ENCODE measurements at regions not wholly inside any gene's neighbourhood (a gene's known extent, or its start where the extent isn't known, plus 50 kb on each side); places are given as distances from the start of the nearest gene placed in this dataset.

DNA sequence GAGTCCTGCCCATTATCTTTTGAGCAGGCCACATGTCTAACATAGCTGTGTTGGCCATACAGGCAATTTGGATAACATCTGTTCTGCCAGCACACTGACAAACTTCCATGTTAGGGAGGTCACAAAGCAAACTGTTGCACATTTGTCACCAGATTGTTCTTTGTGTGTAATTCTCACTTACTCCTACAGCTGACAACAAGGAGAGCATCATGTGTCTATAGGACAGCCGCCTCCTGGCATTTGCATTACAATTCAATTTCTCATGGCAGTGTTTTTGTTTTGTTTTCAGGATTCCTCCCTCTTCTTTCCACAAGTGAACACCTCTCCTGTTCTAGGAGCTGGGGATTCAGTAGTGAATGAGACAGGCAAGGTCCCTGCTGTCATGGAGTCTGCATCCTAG, 94.3 kb upstream of the LEF1 start:
- 89 to 100% (median 93%) methylated on average over 1 of the region's 1 CpG for WGBS, 5 donors
- no peaks in the 10 kb centered on the region for H3K27me3 ChIP-seq (replicated peaks in 1 of 7)
- H3K27ac ChIP-seq: no peak overlapping the region
- H3K4me1 ChIP-seq: no peaks in the 10 kb centered on the region
- TF ChIP-seq POLR2A (IDR thresholded peaks at IDR 0.05) (no peak), POLR2AphosphoS5 (IDR thresholded peaks at IDR 0.05) (no peak)
- TF ChIP-seq, protein P1, sequence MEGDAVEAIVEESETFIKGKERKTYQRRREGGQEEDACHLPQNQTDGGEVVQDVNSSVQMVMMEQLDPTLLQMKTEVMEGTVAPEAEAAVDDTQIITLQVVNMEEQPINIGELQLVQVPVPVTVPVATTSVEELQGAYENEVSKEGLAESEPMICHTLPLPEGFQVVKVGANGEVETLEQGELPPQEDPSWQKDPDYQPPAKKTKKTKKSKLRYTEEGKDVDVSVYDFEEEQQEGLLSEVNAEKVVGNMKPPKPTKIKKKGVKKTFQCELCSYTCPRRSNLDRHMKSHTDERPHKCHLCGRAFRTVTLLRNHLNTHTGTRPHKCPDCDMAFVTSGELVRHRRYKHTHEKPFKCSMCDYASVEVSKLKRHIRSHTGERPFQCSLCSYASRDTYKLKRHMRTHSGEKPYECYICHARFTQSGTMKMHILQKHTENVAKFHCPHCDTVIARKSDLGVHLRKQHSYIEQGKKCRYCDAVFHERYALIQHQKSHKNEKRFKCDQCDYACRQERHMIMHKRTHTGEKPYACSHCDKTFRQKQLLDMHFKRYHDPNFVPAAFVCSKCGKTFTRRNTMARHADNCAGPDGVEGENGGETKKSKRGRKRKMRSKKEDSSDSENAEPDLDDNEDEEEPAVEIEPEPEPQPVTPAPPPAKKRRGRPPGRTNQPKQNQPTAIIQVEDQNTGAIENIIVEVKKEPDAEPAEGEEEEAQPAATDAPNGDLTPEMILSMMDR (IDR thresholded peaks at IDR 0.05 in 8 of 11, conservative IDR thresholded peaks at IDR 0.05 in 3 of 11): no peak
- no peak for DNase-seq
- H3K4me3 ChIP-seq: no peak overlapping the region
- H3K36me3 ChIP-seq: no peaks in the 10 kb centered on the region
- no peaks in the 10 kb centered on the region for H3K9me3 ChIP-seq
- intact Hi-C loops (cut with DNase I; ENCODE audit: low total_unique reads): no loop called here

DNA sequence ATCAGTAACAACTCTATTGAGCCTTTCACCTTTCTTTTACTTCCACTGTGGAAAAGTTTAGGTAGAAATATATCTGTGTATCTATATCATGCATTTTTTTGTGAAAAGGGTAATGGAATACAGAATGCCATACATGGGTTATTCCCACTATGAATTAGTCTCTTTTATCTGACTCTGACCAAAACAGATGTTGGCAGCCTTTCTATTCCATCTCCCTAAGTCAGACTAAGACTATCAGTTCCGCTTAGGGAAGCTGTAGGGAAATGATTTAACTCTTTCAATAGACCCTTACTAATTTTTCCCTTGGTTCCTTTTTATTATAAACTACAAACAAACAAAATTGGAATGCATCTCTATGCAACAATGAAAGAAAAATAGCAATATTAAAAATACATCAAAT, 92.3 kb upstream of the LEF1 start:
- H3K27ac ChIP-seq: no peak overlapping the region
- no peaks in the 10 kb centered on the region for H3K9me3 ChIP-seq
- H3K4me1 ChIP-seq: no peaks in the 10 kb centered on the region
- no peak overlapping the region for H3K4me3 ChIP-seq
- intact Hi-C loops (cut with DNase I; ENCODE audit: low total_unique reads): no loop called here
- 37 to 76% (median 63%) methylated on average over 1 of the region's 1 CpG for WGBS, 5 donors
- TF ChIP-seq POLR2A (IDR thresholded peaks at IDR 0.05): no peak
- TF ChIP-seq POLR2AphosphoS5 (IDR thresholded peaks at IDR 0.05): no peak
- TF ChIP-seq, protein P1 (IDR thresholded peaks at IDR 0.05 in 8 of 11, conservative IDR thresholded peaks at IDR 0.05 in 3 of 11): no peak
- H3K27me3 ChIP-seq (replicated peaks in 1 of 7): no peaks in the 10 kb centered on the region
- no peaks in the 10 kb centered on the region for H3K36me3 ChIP-seq
- DNase-seq: no peak

DNA sequence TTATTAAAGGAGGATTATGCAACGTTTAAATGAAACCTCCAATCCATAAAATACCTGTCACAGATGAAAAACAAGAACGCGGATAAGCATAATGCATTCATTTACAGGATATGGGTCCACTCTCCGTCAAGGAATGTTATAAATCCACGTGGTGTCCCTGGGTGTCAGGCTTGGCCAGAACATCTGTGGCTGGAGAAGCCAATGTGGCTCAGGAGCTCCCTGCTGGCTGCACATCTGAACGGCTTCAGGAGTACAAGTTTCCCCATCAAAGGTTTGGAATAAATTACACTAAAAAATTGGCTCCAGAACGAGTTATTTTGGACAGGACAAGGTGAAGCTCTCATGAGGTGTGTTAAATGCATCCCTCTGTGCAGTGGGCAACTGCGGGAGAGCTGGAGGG, 87.8 kb upstream of the LEF1 start:
- Histone ChIP-seq H3K36me3 (no peaks in the 10 kb centered on the region), H3K9me3 (no peaks in the 10 kb centered on the region), H3K27me3 (replicated peaks in 1 of 7) (no peaks in the 10 kb centered on the region), H3K4me3 (no peak overlapping the region), H3K4me1 (no peaks in the 10 kb centered on the region), H3K27ac (no peak overlapping the region)
- TF ChIP-seq, protein P1 (IDR thresholded peaks at IDR 0.05 in 8 of 11, conservative IDR thresholded peaks at IDR 0.05 in 3 of 11): no peak
- no peak for TF ChIP-seq POLR2AphosphoS5 (IDR thresholded peaks at IDR 0.05)
- TF ChIP-seq POLR2A (IDR thresholded peaks at IDR 0.05): no peak
- no peak for DNase-seq
- WGBS, 5 donors: 78 to 87% (median 84%) methylated on average over 8 of the region's 8 CpGs
- intact Hi-C loops (cut with DNase I; ENCODE audit: low total_unique reads): no loop called here

DNA sequence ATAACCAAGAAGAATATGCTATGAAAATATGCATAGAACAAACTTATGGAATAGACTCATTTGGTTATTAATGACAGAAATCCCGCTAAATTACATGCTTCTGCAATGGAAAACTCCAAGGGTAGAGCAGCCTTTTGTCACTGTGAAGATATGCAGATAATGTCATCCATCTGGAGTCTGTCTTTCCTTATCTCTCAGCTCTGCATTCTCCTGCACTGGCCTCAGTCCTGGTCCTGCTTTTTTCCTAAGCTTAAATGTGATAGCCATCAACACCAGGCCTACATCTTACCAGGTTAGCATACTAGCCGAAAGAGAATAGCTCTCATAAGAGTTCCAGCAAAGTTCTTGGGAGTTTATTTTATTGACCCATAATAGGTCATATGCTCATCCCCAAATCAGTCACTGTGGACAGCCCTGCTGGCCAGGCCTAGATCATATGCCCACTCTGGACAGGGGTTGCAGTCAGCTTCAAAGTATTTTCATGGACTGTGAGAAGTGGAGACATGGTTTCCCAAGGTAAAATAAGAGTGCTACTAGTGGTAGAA, 86.5 kb upstream of the LEF1 start:
- intact Hi-C loops (cut with DNase I; ENCODE audit: low total_unique reads): no loop called here
- DNase-seq: no peak
- Histone ChIP-seq H3K27me3 (replicated peaks in 1 of 7) (no peaks in the 10 kb centered on the region), H3K4me3 (no peak overlapping the region), H3K27ac (no peak overlapping the region), H3K9me3 (peaks cover 0 to 2% (median 0%) of the 10 kb centered on the region in 8 donors), H3K4me1 (no peaks in the 10 kb centered on the region), H3K36me3 (no peaks in the 10 kb centered on the region)
- TF ChIP-seq POLR2AphosphoS5 (IDR thresholded peaks at IDR 0.05) (no peak), POLR2A (IDR thresholded peaks at IDR 0.05) (no peak)
- TF ChIP-seq, protein P1 (IDR thresholded peaks at IDR 0.05 in 8 of 11, conservative IDR thresholded peaks at IDR 0.05 in 3 of 11): no peak
- WGBS, 5 donors: 81 to 90% (median 86%) methylated on average over 2 of the region's 2 CpGs
